Breast epithelium (tissue), 4 donors: ENCODE measurements at regions not wholly inside any gene's neighbourhood (a gene's known extent, or its start where the extent isn't known, plus 50 kb on each side); places are given as distances from the start of the nearest gene placed in this dataset.

Experiments
- DNase-seq, 2 donors: peaks; one replicate each; pipeline ENCODE4 v3.0.0-alpha.2; 2019; ENCODE audit warnings: low spot score in 2 of 2
- H3K27ac ChIP-seq, 2 donors: fragments of 200-600 bp; sonication (generic) in 1 of 2; one replicate each; pipeline ENCODE4 v1.5.1; 2016 to 2019; ENCODE audit warnings: mild to moderate bottlenecking in 1 of 2
- H3K27me3 ChIP-seq, 2 donors: fragments of 200-600 bp; sonication (generic) in 1 of 2; one replicate each; pipeline versions ENCODE4 v1.5.1 to v1.6.0; 2017 to 2019; ENCODE audit warnings: control low read depth in 1 of 2, mild to moderate bottlenecking in 1 of 2
- H3K36me3 ChIP-seq: fragments of 200-600 bp; one replicate; pipeline ENCODE4 v1.5.1; 2019
- H3K4me1 ChIP-seq, 2 donors: fragments of 200-600 bp; sonication (generic); one replicate each; pipeline ENCODE4 v1.5.1; 2016 to 2019; ENCODE audit warnings: control low read depth in 1 of 2
- H3K4me3 ChIP-seq, 3 donors: fragments of 200-600 bp; sonication (generic); 1 replicate in 2 of 3; 2 replicates in 1 of 3; pipeline ENCODE4 v1.5.1; 2016 to 2019; ENCODE audit warnings: mild to moderate bottlenecking in 3 of 3, moderate library complexity in 2 of 3
- H3K9me3 ChIP-seq, 2 donors: fragments of 200-600 bp; sonication (generic) in 1 of 2; one replicate each; pipeline ENCODE4 v1.5.1; 2016 to 2019; ENCODE audit warnings: control low read depth in 1 of 2
- POLR2A ChIP-seq: fragments of 450-650 bp; IDR thresholded peaks from one replicate; pipeline ENCODE4 v1.6.1; 2016; ENCODE audit warnings: antibody characterized with exemption, mild to moderate bottlenecking, moderate library complexity
- POLR2AphosphoS5 ChIP-seq, 3 donors: sonication (generic); formaldehyde crosslinking; IDR thresholded peaks; one replicate each; pipeline ENCODE4 v1.6.1; 2017; ENCODE audit warnings: antibody characterized with exemption in 3 of 3
- intact Hi-C: fragments of 100-400 bp; cut with DNase I; formaldehyde crosslinking; loops from one replicate; pipeline ENCODE4 v1.15.1; 2023; ENCODE audit warnings: low total_unique reads
- TF ChIP-seq, protein P1 (sequence below), 3 donors: fragments of 450-650 bp; IDR thresholded peaks; one replicate each; pipeline ENCODE4 v1.5.1; 2016 to 2017; ENCODE audit warnings: antibody characterized with exemption in 3 of 3, mild to moderate bottlenecking in 3 of 3, moderate library complexity in 3 of 3

DNA sequence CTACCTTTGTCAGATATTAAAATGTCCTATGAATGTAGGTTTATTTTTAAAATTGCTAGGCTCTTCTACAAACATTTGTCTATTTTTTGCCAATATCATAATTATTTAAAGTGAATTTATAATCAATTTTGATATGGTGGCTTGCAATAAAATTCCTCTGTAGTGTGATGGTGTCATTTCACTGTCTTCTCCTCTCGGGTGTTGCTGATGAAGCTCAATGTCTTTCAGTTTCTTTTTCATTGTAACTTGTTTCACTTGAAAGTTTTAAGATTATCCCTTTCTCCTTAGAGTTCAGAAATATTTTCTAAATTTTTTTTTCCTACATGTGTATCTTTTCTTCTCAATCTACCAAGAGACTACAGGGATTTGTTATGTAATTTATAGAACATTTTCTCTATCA lies 267.1 kb upstream of the EDNRB start:
- Histone ChIP-seq H3K4me3 (no peak overlapping the region), H3K27me3 (no peaks in the 10 kb centered on the region), H3K9me3 (peaks cover 0 to 10% of the 10 kb centered on the region in 2 donors), H3K4me1 (no peaks in the 10 kb centered on the region), H3K36me3 (no peaks in the 10 kb centered on the region), H3K27ac (no peak overlapping the region)
- intact Hi-C loops: no loop called here
- DNase-seq: no peak
- TF ChIP-seq, protein P1, sequence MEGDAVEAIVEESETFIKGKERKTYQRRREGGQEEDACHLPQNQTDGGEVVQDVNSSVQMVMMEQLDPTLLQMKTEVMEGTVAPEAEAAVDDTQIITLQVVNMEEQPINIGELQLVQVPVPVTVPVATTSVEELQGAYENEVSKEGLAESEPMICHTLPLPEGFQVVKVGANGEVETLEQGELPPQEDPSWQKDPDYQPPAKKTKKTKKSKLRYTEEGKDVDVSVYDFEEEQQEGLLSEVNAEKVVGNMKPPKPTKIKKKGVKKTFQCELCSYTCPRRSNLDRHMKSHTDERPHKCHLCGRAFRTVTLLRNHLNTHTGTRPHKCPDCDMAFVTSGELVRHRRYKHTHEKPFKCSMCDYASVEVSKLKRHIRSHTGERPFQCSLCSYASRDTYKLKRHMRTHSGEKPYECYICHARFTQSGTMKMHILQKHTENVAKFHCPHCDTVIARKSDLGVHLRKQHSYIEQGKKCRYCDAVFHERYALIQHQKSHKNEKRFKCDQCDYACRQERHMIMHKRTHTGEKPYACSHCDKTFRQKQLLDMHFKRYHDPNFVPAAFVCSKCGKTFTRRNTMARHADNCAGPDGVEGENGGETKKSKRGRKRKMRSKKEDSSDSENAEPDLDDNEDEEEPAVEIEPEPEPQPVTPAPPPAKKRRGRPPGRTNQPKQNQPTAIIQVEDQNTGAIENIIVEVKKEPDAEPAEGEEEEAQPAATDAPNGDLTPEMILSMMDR (IDR thresholded peaks at IDR 0.05): no peak
- TF ChIP-seq POLR2AphosphoS5 (IDR thresholded peaks at IDR 0.05): no peak
- TF ChIP-seq POLR2A: no peak

DNA sequence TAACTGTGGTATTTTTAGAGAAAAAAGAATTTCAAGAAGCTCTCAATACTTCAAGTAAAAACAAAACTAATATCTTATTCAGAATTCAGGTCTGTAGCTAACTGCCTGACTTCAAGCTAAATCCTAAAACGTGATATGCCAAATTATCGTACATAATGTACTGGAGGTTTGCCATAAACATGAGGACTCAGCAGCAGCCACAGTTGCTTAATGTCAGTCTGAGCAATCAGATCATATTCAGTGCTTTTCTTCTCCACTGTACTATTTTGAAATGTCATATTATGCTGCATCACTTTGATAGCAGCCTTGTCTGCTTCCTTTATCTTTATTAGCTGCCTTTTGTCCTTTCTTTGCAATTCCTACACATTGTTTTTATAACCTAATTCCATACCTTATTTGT lies 265.1 kb upstream of the EDNRB start:
- intact Hi-C loops: no loop called here
- H3K9me3 ChIP-seq: peaks cover 0 to 10% of the 10 kb centered on the region in 2 donors
- no peaks in the 10 kb centered on the region for H3K27me3 ChIP-seq
- no peak overlapping the region for H3K27ac ChIP-seq
- H3K4me1 ChIP-seq: no peaks in the 10 kb centered on the region
- TF ChIP-seq, protein P1 (IDR thresholded peaks at IDR 0.05): no peak
- TF ChIP-seq POLR2AphosphoS5 (IDR thresholded peaks at IDR 0.05): no peak
- no peak for TF ChIP-seq POLR2A
- no peak for DNase-seq
- H3K36me3 ChIP-seq: no peaks in the 10 kb centered on the region
- H3K4me3 ChIP-seq: no peak overlapping the region

DNA sequence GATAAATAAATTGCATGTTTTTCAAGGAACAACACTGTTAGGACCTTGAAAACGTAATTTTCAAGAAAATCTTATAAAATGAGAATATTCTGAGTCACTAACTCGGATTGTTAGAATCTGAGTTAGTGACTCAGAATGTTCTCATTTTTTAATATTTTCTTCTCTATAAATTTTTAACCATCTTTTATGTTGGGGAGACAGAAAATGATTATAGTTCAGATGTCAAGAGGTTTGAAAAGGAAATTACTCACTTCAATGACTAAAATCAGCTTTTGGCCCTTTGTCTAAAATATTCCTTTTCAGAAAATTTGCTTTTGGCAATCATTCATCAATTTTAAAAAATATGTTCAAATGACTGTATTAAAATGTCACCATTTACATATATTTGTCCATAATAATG lies 264.2 kb upstream of the EDNRB start:
- Histone ChIP-seq H3K27ac (no peak overlapping the region), H3K4me3 (no peak overlapping the region), H3K9me3 (peaks cover 0 to 10% of the 10 kb centered on the region in 2 donors), H3K4me1 (no peaks in the 10 kb centered on the region), H3K27me3 (no peaks in the 10 kb centered on the region), H3K36me3 (no peaks in the 10 kb centered on the region)
- TF ChIP-seq POLR2AphosphoS5 (IDR thresholded peaks at IDR 0.05) (no peak), POLR2A (no peak)
- TF ChIP-seq, protein P1 (IDR thresholded peaks at IDR 0.05): no peak
- intact Hi-C loops: no loop called here
- DNase-seq: no peak

DNA sequence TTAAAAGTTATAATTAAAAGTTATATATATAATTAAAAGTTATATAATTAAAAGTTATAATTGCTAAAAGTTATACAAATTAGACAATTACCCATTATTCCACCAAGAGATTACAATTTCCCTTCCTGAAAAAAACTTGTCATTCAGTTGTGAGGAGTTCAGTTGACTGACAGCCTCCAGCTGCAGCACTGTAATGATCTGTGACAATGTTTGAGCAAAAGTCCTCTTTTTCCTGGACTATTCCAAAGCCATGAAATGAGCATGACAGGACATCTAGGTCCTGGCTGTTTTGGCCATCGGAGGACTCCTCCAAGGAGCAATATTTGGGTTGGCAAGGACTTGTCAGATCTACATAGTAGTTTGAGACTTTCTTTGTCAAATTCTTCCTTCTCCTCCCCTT lies 258.7 kb upstream of the EDNRB start:
- H3K4me3 ChIP-seq: no peak overlapping the region
- H3K9me3 ChIP-seq: no peaks in the 10 kb centered on the region
- H3K4me1 ChIP-seq: no peaks in the 10 kb centered on the region
- no peak for DNase-seq
- no peaks in the 10 kb centered on the region for H3K36me3 ChIP-seq
- intact Hi-C loops: no loop called here
- TF ChIP-seq POLR2A: no peak
- H3K27me3 ChIP-seq: no peaks in the 10 kb centered on the region
- H3K27ac ChIP-seq: no peak overlapping the region

DNA sequence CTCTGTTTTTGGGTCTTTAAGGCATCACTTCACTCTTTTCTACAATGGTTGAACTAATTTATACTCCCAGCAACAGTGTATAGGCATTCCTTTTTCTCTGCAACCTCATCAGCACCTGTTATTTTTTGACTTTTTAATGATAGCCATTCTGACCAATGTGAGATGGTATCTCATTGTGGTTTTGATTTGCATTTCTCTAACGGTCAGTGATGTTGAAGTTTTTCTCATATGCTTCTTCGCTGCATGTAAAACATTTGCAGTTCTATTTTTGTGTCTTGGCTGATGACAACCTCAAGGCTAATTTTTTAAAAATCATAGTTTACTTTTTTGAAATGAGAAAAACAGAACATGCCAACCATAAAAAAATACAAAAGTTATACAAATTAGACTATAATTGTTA lies 258.2 kb upstream of the EDNRB start:
- intact Hi-C loops: no loop called here
- TF ChIP-seq, protein P1 (IDR thresholded peaks at IDR 0.05): no peak
- TF ChIP-seq POLR2A (no peak), POLR2AphosphoS5 (IDR thresholded peaks at IDR 0.05) (no peak)
- H3K9me3 ChIP-seq: no peaks in the 10 kb centered on the region
- H3K27me3 ChIP-seq: no peaks in the 10 kb centered on the region
- H3K4me1 ChIP-seq: no peaks in the 10 kb centered on the region
- no peak overlapping the region for H3K4me3 ChIP-seq
- no peak overlapping the region for H3K27ac ChIP-seq
- DNase-seq: no peak
- H3K36me3 ChIP-seq: no peaks in the 10 kb centered on the region

DNA sequence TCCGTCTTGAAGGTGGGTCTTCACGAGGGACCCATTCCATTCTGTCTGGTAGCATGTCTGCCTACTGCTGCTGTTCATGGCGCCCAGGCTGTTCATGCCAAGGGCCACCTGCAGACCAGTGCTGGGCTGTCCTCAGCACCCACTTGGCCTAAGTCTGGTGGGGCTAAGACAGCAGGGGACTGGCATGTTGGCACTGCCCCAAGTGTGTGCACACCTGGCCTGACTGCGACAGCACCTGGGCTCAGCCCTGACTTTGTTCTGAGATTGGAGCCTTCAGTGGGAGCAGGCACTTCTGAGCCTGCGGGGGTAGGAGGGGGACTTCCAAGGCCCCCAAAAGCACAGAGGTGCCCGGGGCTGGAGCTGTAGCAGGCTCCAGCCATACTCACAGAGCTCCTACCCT lies 250.8 kb upstream of the EDNRB start:
- DNase-seq: no peak
- H3K9me3 ChIP-seq: peaks cover 12 to 17% of the 10 kb centered on the region in 2 donors
- no peaks in the 10 kb centered on the region for H3K4me1 ChIP-seq
- no peaks in the 10 kb centered on the region for H3K36me3 ChIP-seq
- H3K27ac ChIP-seq: no peak overlapping the region
- H3K27me3 ChIP-seq: no peaks in the 10 kb centered on the region
- intact Hi-C loops: no loop called here
- H3K4me3 ChIP-seq: no peak overlapping the region
- TF ChIP-seq POLR2A (no peak), POLR2AphosphoS5 (IDR thresholded peaks at IDR 0.05) (no peak)
- TF ChIP-seq, protein P1 (IDR thresholded peaks at IDR 0.05): no peak
